Endothelial cell of umbilical vein (primary cell): ENCODE measurements at regions not wholly inside any gene's neighbourhood (a gene's known extent, or its start where the extent isn't known, plus 50 kb on each side); places are given as distances from the start of the nearest gene placed in this dataset.

Experiments used
- BruUV-seq: library from RNA; stranded (reverse); fragments of 400-500 nt; replicated peaks from 2 replicates; lab custom pipeline; 2021; lab: Mats Ljungman, UMichigan
- CTCF ChIA-PET: fragments of 300-600, 350-600 bp; sonication (Branson Sonifier 250); formaldehyde crosslinking; loops from one replicate; lab custom pipeline; 2021; ENCODE audit warnings: antibody characterized with exemption, inconsistent platforms; lab: Charles Lee
- POLR2A ChIA-PET: fragments of 300-600, 350-600 bp; sonication (Branson Sonifier 250); formaldehyde crosslinking; loops from one replicate; lab custom pipeline; 2021; ENCODE audit warnings: antibody characterized with exemption, inconsistent platforms; lab: Charles Lee
- DNase-seq: peaks from one replicate; pipeline ENCODE4 v3.0.0-alpha.2; 2011; ENCODE audit warnings: low read depth, low spot score
- FAIRE-seq: peaks from 2 replicates; lab custom pipeline; 2011; peaks lifted over from hg19 to GRCh38; lab: Jason Lieb, UNC
- H2AFZ ChIP-seq: 2 replicates; pipeline ENCODE4 v1.6.0; 2012; ENCODE audit warnings: low read depth, low read length, control low read depth, inconsistent platforms
- H3K27ac ChIP-seq: 2 replicates; pipeline ENCODE4 v1.5.1; 2011; ENCODE audit warnings: low read depth, mild to moderate bottlenecking, control low read depth, low read length, moderate library complexity; ENCODE audit not compliant: insufficient read depth
- H3K27me3 ChIP-seq, 2 experiments: 2 replicates each; pipeline versions ENCODE4 v1.6.0 to v1.6.1; 2011; ENCODE audit warnings: low read length in 2 of 2, mixed read lengths in 1 of 2; ENCODE audit not compliant: control insufficient read depth in 2 of 2, insufficient read depth in 2 of 2
- H3K36me3 ChIP-seq, 2 experiments: 2 replicates in 1 of 2; 3 replicates in 1 of 2; pipeline ENCODE4 v1.5.1; 2011; ENCODE audit warnings: low read length in 2 of 2, mild to moderate bottlenecking in 1 of 2, moderate library complexity in 1 of 2; ENCODE audit not compliant: control insufficient read depth in 2 of 2, insufficient read depth in 2 of 2; ENCODE audit errors: extremely low read depth in 1 of 2
- H3K4me1 ChIP-seq: 3 replicates; pipeline ENCODE4 v1.5.1; 2011; ENCODE audit warnings: mild to moderate bottlenecking, low read length; ENCODE audit not compliant: control insufficient read depth, insufficient read depth; ENCODE audit errors: extremely low read depth
- H3K4me2 ChIP-seq: 2 replicates; pipeline ENCODE4 v1.6.1; 2011; ENCODE audit warnings: low read length, control low read depth, mixed read lengths; ENCODE audit not compliant: insufficient read depth
- H3K4me3 ChIP-seq, 3 experiments: fragments of 200-600 bp in 1 of 3; sonication (generic), shearing (Covaris generic) in 1 of 3; replicated peaks in 1 of 3; 2 replicates each; pipeline ENCODE4 v1.5.1; 2011 to 2016; ENCODE audit warnings: control low read depth in 3 of 3, low read length in 3 of 3, mild to moderate bottlenecking in 2 of 3, inconsistent platforms in 1 of 3, low read depth in 1 of 3, moderate library complexity in 1 of 3; ENCODE audit not compliant: insufficient read depth in 1 of 3
- H3K79me2 ChIP-seq: 2 replicates; pipeline ENCODE4 v1.6.0; 2012; ENCODE audit warnings: low read length, inconsistent platforms; ENCODE audit not compliant: control insufficient read depth, insufficient read depth
- H3K9ac ChIP-seq: replicated peaks from 2 replicates; pipeline ENCODE3; 2011; ENCODE audit warnings: low read length, control low read depth; ENCODE audit not compliant: insufficient read depth; ENCODE audit errors: extremely low read depth
- H3K9me1 ChIP-seq: replicated peaks from 3 replicates; pipeline ENCODE4 v1.6.0; 2011; ENCODE audit warnings: mild to moderate bottlenecking, low read length; ENCODE audit not compliant: control insufficient read depth, insufficient read depth; ENCODE audit errors: extremely low read depth
- H3K9me3 ChIP-seq: replicated peaks from 2 replicates; pipeline ENCODE4 v1.5.1; 2012; ENCODE audit warnings: low read length, inconsistent platforms; ENCODE audit not compliant: control insufficient read depth, insufficient read depth
- H4K20me1 ChIP-seq: replicated peaks from 2 replicates; pipeline ENCODE3; 2011; ENCODE audit warnings: mild to moderate bottlenecking, low read length; ENCODE audit not compliant: control insufficient read depth, insufficient read depth; ENCODE audit errors: extremely low read depth
- CTCF ChIP-seq, 2 donors: IDR thresholded peaks; 1 replicate in 1 of 2; 2 replicates in 1 of 2; pipeline ENCODE4 v1.5.1; 2011; ENCODE audit warnings: low read length in 2 of 2, mild to moderate bottlenecking in 2 of 2, moderate library complexity in 2 of 2, control low read depth in 1 of 2, inconsistent platforms in 1 of 2, low read depth in 1 of 2; ENCODE audit not compliant: insufficient read depth in 1 of 2; ENCODE audit errors: extremely low read depth in 1 of 2
- EZH2 ChIP-seq: IDR thresholded peaks from 2 replicates; pipeline ENCODE4 v1.6.1; 2012; ENCODE audit warnings: borderline replicate concordance, low read depth, mild to moderate bottlenecking, moderate library complexity, low read length, inconsistent platforms; ENCODE audit not compliant: severe bottlenecking
- JUN ChIP-seq: IDR thresholded peaks from 2 replicates; pipeline ENCODE4 v1.6.1; 2011; ENCODE audit warnings: borderline replicate concordance, low read depth; ENCODE audit not compliant: insufficient read length, insufficient read depth
- MAX ChIP-seq: IDR thresholded peaks from 2 replicates; pipeline ENCODE4 v1.6.1; 2011; ENCODE audit not compliant: insufficient read depth, insufficient read length
- MYC ChIP-seq: IDR thresholded peaks from one replicate; pipeline ENCODE4 v1.6.1; 2011; ENCODE audit warnings: mild to moderate bottlenecking, low read depth, low read length
- dilution Hi-C: fragments of 300-500 bp; cut with MboI; formaldehyde crosslinking; loops from one replicate; pipeline ENCODE4 v1.15.0; 2019; ENCODE audit warnings: low sequenced_read_pairs; ENCODE audit not compliant: extremely low pct_ligation_motif_present
- intact Hi-C: fragments of 100-400 bp; cut with micrococcal nuclease; formaldehyde crosslinking; loops from one replicate; pipeline ENCODE4 v1.10.0; 2022

GRCh38 chr6:14950103-14950969, 295.5 kb upstream of the JARID2 start:
- dilution Hi-C loops (no loop called here), intact Hi-C loops (no loop called here)
- Histone ChIP-seq H3K36me3 (no peaks in the 10 kb centered on the region), H3K27me3 (no peaks in the 10 kb centered on the region), H3K4me2 (no peak overlapping the region), H3K9me1 (no peaks in the 10 kb centered on the region), H3K9ac (no peak overlapping the region), H3K4me1 (no peaks in the 10 kb centered on the region), H4K20me1 (no peaks in the 10 kb centered on the region), H3K4me3 (no peak overlapping the region), H2AFZ (no peak overlapping the region), H3K9me3 (no peaks in the 10 kb centered on the region), H3K27ac (no peak overlapping the region), H3K79me2 (no peaks in the 10 kb centered on the region)
- CTCF ChIA-PET: no interaction called here
- BruUV-seq: no TSS peak
- FAIRE-seq: no peak
- TF ChIP-seq CTCF (IDR thresholded peaks at IDR 0.05; ENCODE audit: extremely low read depth in 1 of 2, insufficient read depth in 1 of 2, low read depth in 1 of 2, low read length in 2 of 2) (no peak), MYC (no peak), EZH2 (no peak), MAX (no peak), JUN (no peak)
- POLR2A ChIA-PET: no interaction called here
- no peak for DNase-seq
